Retinal pigment epithelial cell (primary cell): ENCODE measurements at regions not wholly inside any gene's neighbourhood (a gene's known extent, or its start where the extent isn't known, plus 50 kb on each side); places are given as distances from the start of the nearest gene placed in this dataset.

ENCODE experiments used
- DNase-seq: peaks from one replicate; pipeline ENCODE4 v3.0.0-alpha.2; 2010; ENCODE audit warnings: low read depth
- H3K4me3 ChIP-seq: 2 replicates; pipeline ENCODE4 v1.5.1; 2011; ENCODE audit warnings: mild to moderate bottlenecking, low read length, control low read depth, moderate library complexity
- TF ChIP-seq, protein P1 (sequence below): conservative IDR thresholded peaks from 2 replicates; pipeline ENCODE4 v1.5.1; 2011; ENCODE audit warnings: low read depth, low read length, control low read depth, inconsistent platforms

DNA sequence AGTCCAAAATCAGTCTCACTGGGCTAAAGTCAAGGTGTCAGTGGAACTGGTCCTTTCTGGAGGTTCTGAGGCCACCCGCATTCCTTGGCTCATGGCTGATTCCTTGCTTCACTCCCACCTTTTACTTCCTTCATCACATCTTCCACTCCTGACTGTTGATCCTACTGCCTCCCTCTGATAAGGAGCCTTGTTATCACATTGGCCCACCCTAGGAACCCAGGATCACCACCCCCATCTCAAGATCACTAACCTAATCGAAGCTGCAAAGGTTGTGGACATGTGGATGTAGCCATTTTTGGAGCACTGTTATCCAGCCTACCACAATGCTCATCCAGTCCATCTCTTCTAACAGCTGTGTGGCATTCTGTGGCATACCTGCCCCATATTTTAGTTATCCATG lies 87.2 kb downstream of the TNFAIP3 start:
- no peak overlapping the region for H3K4me3 ChIP-seq
- DNase-seq, result no peak
- TF ChIP-seq, protein P1, sequence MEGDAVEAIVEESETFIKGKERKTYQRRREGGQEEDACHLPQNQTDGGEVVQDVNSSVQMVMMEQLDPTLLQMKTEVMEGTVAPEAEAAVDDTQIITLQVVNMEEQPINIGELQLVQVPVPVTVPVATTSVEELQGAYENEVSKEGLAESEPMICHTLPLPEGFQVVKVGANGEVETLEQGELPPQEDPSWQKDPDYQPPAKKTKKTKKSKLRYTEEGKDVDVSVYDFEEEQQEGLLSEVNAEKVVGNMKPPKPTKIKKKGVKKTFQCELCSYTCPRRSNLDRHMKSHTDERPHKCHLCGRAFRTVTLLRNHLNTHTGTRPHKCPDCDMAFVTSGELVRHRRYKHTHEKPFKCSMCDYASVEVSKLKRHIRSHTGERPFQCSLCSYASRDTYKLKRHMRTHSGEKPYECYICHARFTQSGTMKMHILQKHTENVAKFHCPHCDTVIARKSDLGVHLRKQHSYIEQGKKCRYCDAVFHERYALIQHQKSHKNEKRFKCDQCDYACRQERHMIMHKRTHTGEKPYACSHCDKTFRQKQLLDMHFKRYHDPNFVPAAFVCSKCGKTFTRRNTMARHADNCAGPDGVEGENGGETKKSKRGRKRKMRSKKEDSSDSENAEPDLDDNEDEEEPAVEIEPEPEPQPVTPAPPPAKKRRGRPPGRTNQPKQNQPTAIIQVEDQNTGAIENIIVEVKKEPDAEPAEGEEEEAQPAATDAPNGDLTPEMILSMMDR, result no peak

GRCh38 chr6:137956098-137956488 lies 89.0 kb downstream of the TNFAIP3 start:
- DNase-seq, result no peak
- H3K4me3 ChIP-seq, result no peak overlapping the region
- TF ChIP-seq, protein P1, result no peak

- DNase-seq, result no peak
- TF ChIP-seq, protein P1, result no peak
- H3K4me3 ChIP-seq, result no peak overlapping the region
These were observed 90.4 kb downstream of the TNFAIP3 start for GRCh38 chr6:137957471-137957870.

GRCh38 chr6:137958811-137959565 lies 91.9 kb downstream of the TNFAIP3 start:
- TF ChIP-seq, protein P1, result no peak
- no peak overlapping the region for H3K4me3 ChIP-seq
- no peak for DNase-seq

DNA sequence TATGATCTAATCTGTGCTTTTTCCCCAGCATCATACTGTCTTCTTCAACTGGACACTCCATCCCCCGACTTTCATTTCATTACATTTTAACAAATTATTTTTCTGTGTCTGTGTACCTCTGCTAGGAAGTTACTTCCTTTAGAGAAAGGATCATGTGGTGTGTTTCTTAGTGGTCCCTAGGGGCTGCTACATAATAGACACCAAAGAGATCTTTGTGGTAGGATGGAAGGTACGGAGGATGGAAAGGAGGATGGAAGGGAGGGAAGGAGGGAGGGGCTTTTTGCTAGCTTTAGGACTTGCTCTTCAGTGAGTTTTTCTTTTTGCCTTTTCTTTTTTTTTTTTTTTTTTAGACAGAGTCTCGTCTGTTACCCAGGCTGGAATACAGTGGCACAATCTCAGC lies 95.7 kb downstream of the TNFAIP3 start:
- no peak for DNase-seq

GRCh38 chr6:137964876-137965275 lies 97.8 kb downstream of the TNFAIP3 start:
- TF ChIP-seq, protein P1, result no peak

More for the DNA sequence above, 95.7 kb downstream of the TNFAIP3 start:
- no peak overlapping the region for H3K4me3 ChIP-seq
- TF ChIP-seq, protein P1, result no peak

More at GRCh38 chr6:137964876-137965275, 97.8 kb downstream of the TNFAIP3 start:
- no peak overlapping the region for H3K4me3 ChIP-seq
- DNase-seq, result no peak
